Osteoblast (primary cell): ENCODE measurements at regions not wholly inside any gene's neighbourhood (a gene's known extent, or its start where the extent isn't known, plus 50 kb on each side); places are given as distances from the start of the nearest gene placed in this dataset.

Experiments
- DNase-seq: peaks from one replicate; pipeline ENCODE4 v3.0.0; 2011; ENCODE audit warnings: low spot score, mixed read lengths; ENCODE audit not compliant: insufficient read length; ENCODE audit errors: missing footprints
- H2AFZ ChIP-seq: 2 replicates; pipeline ENCODE4 v1.6.0; 2011; ENCODE audit warnings: mild to moderate bottlenecking, low read length
- H3K27ac ChIP-seq: 2 replicates; pipeline ENCODE4 v1.5.1; 2011; ENCODE audit warnings: mild to moderate bottlenecking, low read depth, low read length, moderate library complexity
- H3K27me3 ChIP-seq: 2 replicates; pipeline ENCODE4 v1.6.0; 2012; ENCODE audit warnings: mild to moderate bottlenecking, control low read depth, inconsistent platforms, low read length, moderate library complexity; ENCODE audit not compliant: insufficient read depth
- H3K36me3 ChIP-seq: 2 replicates; pipeline ENCODE4 v1.5.1; 2011; ENCODE audit warnings: mild to moderate bottlenecking, low read length, control low read depth, moderate library complexity; ENCODE audit not compliant: insufficient read depth
- H3K4me1 ChIP-seq: 2 replicates; pipeline ENCODE4 v1.5.1; 2011; ENCODE audit warnings: mild to moderate bottlenecking, low read length, control low read depth, moderate library complexity; ENCODE audit not compliant: insufficient read depth
- H3K4me2 ChIP-seq: 2 replicates; pipeline ENCODE4 v1.6.0; 2011; ENCODE audit warnings: mild to moderate bottlenecking, low read length; ENCODE audit not compliant: insufficient read depth
- H3K4me3 ChIP-seq: fragments of 200-600 bp; sonication (generic); 3 replicates; pipeline ENCODE4 v1.5.1; 2012; ENCODE audit warnings: mild to moderate bottlenecking, low read length, inconsistent platforms; ENCODE audit not compliant: insufficient read depth
- H3K79me2 ChIP-seq: 2 replicates; pipeline ENCODE4 v1.6.0; 2012; ENCODE audit warnings: mild to moderate bottlenecking, low read length, control low read depth, inconsistent platforms; ENCODE audit not compliant: insufficient read depth
- H3K9me3 ChIP-seq: 2 replicates; pipeline ENCODE4 v1.5.1; 2011; ENCODE audit warnings: low read depth, low read length, control low read depth
- H4K20me1 ChIP-seq: 2 replicates; pipeline ENCODE4 v1.6.0; 2012; ENCODE audit warnings: mild to moderate bottlenecking, low read length, control low read depth; ENCODE audit not compliant: insufficient read depth
- TF ChIP-seq, protein P1 (sequence below): IDR thresholded peaks from 2 replicates; pipeline ENCODE4 v1.5.1; 2011; ENCODE audit warnings: mild to moderate bottlenecking, low read depth, low read length, moderate library complexity; ENCODE audit errors: extremely low read depth

DNA sequence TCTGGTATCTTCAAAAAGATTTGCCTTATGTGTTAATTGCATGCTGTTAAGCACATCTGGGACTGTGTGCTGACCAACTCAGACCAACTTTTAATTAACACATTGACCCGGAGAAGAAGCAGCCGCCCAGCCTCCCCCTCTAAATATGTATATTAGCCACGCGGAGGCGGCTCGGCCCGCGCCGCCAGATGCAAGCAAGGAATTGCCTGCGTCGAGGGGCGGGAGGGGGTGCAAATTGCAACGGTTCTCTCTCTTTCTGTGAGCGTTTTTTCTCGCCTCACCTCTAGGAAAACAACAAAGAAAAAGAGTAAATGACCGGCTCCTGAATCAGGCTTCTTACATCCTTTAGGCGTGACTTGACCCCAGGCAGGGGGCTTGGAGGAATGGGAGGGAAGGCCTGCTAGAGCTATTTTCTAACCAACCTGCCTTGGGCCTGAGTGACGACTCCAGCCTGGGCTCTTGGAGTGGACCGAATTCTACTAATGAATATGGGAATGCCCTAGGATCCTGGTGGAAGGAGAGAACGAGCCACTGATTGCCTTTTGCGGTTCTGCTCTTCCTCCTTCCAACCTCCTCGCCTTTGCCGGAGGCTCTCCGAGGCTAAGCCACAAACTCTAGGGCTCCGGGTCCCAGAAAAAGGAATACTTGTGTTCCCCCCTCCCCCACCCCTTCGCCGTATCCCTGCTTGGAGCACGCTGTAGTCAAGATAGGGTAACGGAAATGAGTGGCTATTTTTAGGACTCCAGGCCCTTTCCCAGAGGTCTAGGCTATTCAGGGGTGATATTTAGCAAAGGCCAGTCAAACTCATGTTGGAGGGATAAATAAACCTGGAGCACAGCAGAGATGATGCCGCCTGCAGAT, 417.0 kb upstream of the ESRRG start:
- Histone ChIP-seq H3K4me2 (no peak overlapping the region), H3K4me3 (no peak overlapping the region), H3K9me3 (no peaks in the 10 kb centered on the region), H4K20me1 (no peaks in the 10 kb centered on the region), H3K27ac (no peak overlapping the region), H2AFZ (no peak overlapping the region), H3K4me1 (no peaks in the 10 kb centered on the region), H3K79me2 (no peaks in the 10 kb centered on the region), H3K27me3 (peaks cover 31% of the 10 kb centered on the region), H3K36me3 (no peaks in the 10 kb centered on the region)
- DNase-seq = peak; percentile 76
- TF ChIP-seq, protein P1, sequence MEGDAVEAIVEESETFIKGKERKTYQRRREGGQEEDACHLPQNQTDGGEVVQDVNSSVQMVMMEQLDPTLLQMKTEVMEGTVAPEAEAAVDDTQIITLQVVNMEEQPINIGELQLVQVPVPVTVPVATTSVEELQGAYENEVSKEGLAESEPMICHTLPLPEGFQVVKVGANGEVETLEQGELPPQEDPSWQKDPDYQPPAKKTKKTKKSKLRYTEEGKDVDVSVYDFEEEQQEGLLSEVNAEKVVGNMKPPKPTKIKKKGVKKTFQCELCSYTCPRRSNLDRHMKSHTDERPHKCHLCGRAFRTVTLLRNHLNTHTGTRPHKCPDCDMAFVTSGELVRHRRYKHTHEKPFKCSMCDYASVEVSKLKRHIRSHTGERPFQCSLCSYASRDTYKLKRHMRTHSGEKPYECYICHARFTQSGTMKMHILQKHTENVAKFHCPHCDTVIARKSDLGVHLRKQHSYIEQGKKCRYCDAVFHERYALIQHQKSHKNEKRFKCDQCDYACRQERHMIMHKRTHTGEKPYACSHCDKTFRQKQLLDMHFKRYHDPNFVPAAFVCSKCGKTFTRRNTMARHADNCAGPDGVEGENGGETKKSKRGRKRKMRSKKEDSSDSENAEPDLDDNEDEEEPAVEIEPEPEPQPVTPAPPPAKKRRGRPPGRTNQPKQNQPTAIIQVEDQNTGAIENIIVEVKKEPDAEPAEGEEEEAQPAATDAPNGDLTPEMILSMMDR = no peak

DNA sequence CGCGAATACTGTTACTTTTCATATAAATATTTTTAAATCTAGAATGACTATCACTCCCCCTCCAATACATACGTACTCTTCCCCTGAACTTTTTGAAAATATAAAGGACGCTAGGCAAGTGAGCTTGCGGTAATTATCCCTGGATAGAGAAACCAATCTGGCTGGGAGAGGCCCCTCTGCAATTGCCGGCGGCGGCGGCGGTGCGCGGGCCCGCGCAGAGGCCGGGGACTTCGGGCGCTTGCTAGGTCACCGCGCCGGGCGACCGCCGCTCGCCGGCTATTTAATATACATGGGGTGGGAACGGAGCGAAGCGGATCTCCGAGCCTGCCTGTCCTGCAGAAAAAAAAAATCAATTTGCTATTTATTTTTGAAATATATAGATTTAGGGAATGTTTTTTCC, 416.3 kb upstream of the ESRRG start:
- Histone ChIP-seq H3K79me2 (no peaks in the 10 kb centered on the region), H3K27ac (no peak overlapping the region), H3K9me3 (no peaks in the 10 kb centered on the region), H3K4me1 (no peaks in the 10 kb centered on the region), H3K27me3 (peaks cover 39% of the 10 kb centered on the region), H3K4me3 (no peak overlapping the region), H3K4me2 (no peak overlapping the region), H3K36me3 (no peaks in the 10 kb centered on the region), H2AFZ (no peak overlapping the region), H4K20me1 (no peaks in the 10 kb centered on the region)
- TF ChIP-seq, protein P1 = no peak
- DNase-seq = peak; percentile 73

DNA sequence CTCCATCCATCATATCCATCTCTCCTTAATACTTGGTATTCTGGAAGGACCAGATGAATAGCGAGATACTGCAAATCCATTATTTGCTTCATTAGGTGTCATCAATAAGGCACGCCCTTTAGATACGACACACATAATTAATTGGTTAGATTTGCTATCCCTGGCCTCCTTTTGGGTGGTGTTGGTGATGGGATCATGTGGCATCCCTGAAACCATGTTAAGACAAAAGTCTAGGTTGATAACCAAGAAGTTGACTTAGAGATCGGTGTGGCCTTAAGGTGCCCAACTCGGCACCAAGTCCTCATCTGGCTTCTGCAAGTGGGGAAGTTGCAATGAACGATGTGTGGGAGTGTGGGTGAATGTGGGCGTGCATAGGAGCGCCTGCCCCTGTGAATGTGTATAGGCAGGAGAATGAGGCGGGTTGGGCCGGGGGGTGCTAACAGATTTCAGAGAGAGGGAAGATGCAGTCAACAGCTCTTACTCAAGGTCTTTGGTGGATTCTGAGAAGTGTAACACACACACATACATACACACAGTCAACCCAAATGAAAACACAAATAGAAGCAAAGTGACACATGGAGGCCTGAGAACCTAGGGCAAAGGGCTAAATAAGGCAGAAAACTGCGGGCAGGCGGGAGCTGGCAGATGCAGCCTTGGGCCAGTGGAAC, 415.7 kb upstream of the ESRRG start:
- Histone ChIP-seq H4K20me1 (no peaks in the 10 kb centered on the region), H2AFZ (no peak overlapping the region), H3K27ac (no peak overlapping the region), H3K27me3 (peaks cover 39% of the 10 kb centered on the region), H3K4me1 (no peaks in the 10 kb centered on the region), H3K36me3 (no peaks in the 10 kb centered on the region), H3K4me2 (no peak overlapping the region), H3K4me3 (no peak overlapping the region), H3K9me3 (no peaks in the 10 kb centered on the region), H3K79me2 (no peaks in the 10 kb centered on the region)
- peak; percentile 71 for DNase-seq
- TF ChIP-seq, protein P1 = no peak

DNA sequence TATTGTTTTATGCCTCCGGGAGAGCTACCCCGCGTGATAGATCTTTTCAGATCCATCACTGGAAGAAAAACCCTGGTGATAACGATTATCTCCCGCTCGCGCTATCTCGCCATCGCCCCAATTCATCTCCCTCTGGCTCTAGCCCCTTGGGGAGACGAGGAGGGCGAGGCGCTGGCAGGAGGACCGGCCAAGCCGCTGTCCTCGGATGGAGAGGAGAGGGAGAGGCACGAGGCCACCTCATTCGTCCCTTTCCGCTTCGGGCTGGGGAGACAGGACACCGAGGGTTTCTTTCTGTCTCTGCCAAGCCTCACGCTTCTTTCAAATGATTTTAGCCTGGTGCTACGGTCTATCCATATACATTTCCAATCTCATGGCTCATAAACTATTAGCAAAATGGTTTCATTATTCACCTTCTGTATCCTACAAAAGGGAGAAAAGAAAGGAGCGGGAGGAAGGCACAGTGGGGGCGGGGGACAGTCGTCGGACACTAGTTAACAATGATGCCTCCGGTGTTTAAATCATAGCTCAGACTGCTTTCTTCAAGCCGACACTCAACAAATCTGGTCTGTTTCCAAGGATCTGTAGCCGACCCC, 415.0 kb upstream of the ESRRG start:
- H3K27ac ChIP-seq = no peak overlapping the region
- H3K4me2 ChIP-seq = no peak overlapping the region
- TF ChIP-seq, protein P1 = no peak
- H3K9me3 ChIP-seq = no peaks in the 10 kb centered on the region
- H3K4me3 ChIP-seq = no peak overlapping the region
- DNase-seq = peak; percentile 80
- no peak overlapping the region for H2AFZ ChIP-seq
- H3K27me3 ChIP-seq = peaks cover 39% of the 10 kb centered on the region
- no peaks in the 10 kb centered on the region for H3K36me3 ChIP-seq
- H3K4me1 ChIP-seq = no peaks in the 10 kb centered on the region
- no peaks in the 10 kb centered on the region for H4K20me1 ChIP-seq
- H3K79me2 ChIP-seq = no peaks in the 10 kb centered on the region
